Esophagus (tissue), 2 donors: ENCODE measurements at regions not wholly inside any gene's neighbourhood (a gene's known extent, or its start where the extent isn't known, plus 50 kb on each side); places are given as distances from the start of the nearest gene placed in this dataset.

Source experiments
- H3K27ac ChIP-seq, 2 donors: one replicate each; pipeline ENCODE4 v1.5.1; 2013; ENCODE audit warnings: low read depth in 2 of 2, mild to moderate bottlenecking in 2 of 2, inconsistent platforms in 1 of 2, low read length in 1 of 2, moderate library complexity in 1 of 2
- H3K27me3 ChIP-seq, 2 donors: one replicate each; pipeline ENCODE4 v1.6.1; 2013; ENCODE audit warnings: low read length in 2 of 2, control low read depth in 1 of 2, mild to moderate bottlenecking in 1 of 2; ENCODE audit not compliant: insufficient read depth in 2 of 2, control insufficient read depth in 1 of 2
- H3K36me3 ChIP-seq, 2 donors: one replicate each; pipeline ENCODE4 v1.6.1; 2013; ENCODE audit warnings: low read length in 1 of 2; ENCODE audit not compliant: control insufficient read depth in 2 of 2, insufficient read depth in 2 of 2
- H3K4me1 ChIP-seq, 2 donors: one replicate each; pipeline ENCODE4 v1.6.1; 2013; ENCODE audit warnings: low read length in 1 of 2; ENCODE audit not compliant: control insufficient read depth in 2 of 2, insufficient read depth in 2 of 2
- H3K4me3 ChIP-seq, 2 donors: one replicate each; pipeline ENCODE4 v1.5.1; 2013; ENCODE audit warnings: low read length in 2 of 2, mild to moderate bottlenecking in 2 of 2, low read depth in 1 of 2, moderate library complexity in 1 of 2
- H3K9me3 ChIP-seq, 2 donors: one replicate each; pipeline ENCODE4 v1.6.1; 2013; ENCODE audit warnings: mild to moderate bottlenecking in 2 of 2, low read depth in 1 of 2, low read length in 1 of 2, moderate library complexity in 1 of 2; ENCODE audit not compliant: control insufficient read depth in 2 of 2, insufficient read depth in 1 of 2
- WGBS, 2 donors: extraction: QIAGEN DNeasy Blood & Tissue Kit; methylation state at CpG; one replicate each; pipeline ENCODE4 v1.1.7; 2013; 5-methylcytosine and 5-hydroxymethylcytosine counted together
- donor health status: healthy with polysubstance abuse.
- donor health status: Bipolar disorder and iron deficiency.

DNA sequence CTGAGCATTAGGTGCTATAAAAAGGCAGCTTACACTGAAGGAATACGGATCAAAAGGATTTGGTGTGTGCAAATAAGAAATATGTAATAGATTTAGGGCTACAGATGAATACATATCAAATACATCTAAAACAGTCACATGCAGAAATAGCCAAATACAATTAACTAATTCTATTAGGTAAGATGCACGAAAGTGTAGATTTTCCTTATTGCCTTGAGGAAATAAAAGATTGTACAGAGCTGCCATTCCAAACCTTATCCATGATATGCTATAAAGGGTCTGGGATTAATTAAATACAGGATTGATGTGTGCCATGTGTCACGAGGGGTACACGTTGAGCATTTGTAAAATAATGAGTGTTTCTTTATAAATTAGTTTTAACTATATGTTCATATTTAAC lies 107.0 kb upstream of the ELOVL6 start:
- Histone ChIP-seq H3K27ac (no peak overlapping the region), H3K4me1 (no peaks in the 10 kb centered on the region), H3K27me3 (no peaks in the 10 kb centered on the region), H3K9me3 (no peaks in the 10 kb centered on the region), H3K36me3 (no peaks in the 10 kb centered on the region), H3K4me3 (no peak overlapping the region)
- WGBS, 2 donors: 75 to 76% methylated on average over 4 of the region's 4 CpGs

DNA sequence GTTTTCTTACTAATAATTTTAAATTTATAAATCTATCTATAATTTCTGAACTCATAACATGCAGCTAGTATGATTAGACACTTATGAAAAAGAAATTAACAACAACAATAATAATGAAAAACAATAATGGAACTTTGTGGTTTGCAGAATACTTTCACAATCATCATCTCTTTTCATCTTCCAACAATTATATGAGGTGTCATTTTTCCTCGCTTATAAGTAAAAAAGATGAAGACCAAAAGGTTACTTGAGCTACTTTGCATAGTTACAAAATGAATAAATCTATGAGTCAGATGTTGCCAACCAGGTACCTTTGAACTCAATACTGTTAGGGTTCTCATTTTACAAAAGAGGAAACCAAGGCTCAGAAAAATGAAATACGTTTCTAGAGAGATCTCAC lies 98.5 kb upstream of the ELOVL6 start:
- H3K36me3 ChIP-seq: no peaks in the 10 kb centered on the region
- WGBS, 2 donors: 59 to 75% methylated on average over 2 of the region's 2 CpGs
- no peak overlapping the region for H3K27ac ChIP-seq
- no peaks in the 10 kb centered on the region for H3K9me3 ChIP-seq
- no peaks in the 10 kb centered on the region for H3K4me1 ChIP-seq
- H3K4me3 ChIP-seq: no peak overlapping the region
- H3K27me3 ChIP-seq: no peaks in the 10 kb centered on the region

DNA sequence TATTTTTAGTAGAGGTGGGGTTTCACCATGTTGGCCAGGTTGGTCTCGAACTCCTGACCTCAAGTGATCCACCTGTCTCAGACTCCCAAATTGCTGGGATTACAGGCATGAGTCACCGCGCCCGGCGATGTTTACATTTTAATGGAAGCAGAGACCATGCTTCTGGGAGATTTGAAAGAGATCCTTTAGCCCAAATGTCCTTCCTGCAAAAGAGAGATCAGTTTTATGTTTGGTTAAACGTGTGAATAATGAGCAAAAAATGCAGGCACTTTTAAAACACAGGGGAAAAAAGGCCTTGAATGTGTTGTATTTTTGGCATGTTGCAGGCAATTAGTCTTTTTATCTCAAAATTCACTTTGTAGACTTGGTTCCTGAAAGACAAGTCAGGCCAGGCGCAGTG lies 95.8 kb upstream of the ELOVL6 start:
- Histone ChIP-seq H3K36me3 (no peaks in the 10 kb centered on the region), H3K4me1 (no peaks in the 10 kb centered on the region), H3K9me3 (no peaks in the 10 kb centered on the region), H3K27me3 (no peaks in the 10 kb centered on the region), H3K4me3 (no peak overlapping the region), H3K27ac (no peak overlapping the region)
- 57 to 58% methylated on average over 7 of the region's 7 CpGs for WGBS, 2 donors

DNA sequence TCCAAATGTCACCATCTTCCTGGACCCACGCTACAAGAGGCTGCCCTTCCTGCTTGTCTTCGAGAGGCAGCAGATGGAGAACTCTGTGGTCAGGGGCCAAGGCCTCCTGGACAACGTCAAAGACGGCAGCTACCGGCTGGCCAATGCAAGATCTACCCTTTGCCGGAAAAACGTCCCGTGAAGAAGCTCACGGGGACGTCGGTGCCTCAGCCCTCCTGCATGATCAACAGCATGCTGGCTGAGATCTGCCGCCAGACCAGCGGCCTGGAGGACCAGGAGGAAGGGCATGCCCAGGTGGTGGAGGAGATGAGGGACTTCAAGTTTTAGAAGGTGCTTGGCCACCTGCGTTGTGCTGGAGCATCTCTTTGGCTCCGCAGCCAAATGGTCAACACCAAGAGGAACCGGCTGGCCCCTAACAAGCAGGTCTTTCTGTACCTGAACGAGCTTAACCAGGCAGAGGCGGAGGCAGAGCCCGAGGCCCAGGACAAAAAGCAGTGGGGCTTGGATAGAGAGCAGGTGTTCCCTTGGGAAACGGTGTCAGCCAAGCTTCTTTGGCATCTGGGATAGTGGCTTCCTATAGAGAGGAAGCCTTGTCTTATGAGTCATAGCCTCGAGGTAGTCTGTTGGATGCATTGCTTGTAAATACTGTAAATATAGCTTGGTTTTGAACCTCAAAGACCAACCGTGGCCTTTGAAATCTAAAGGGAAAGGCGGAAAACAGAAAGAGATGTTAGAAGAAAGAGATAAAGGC lies 94.8 kb upstream of the ELOVL6 start:
- Histone ChIP-seq H3K27me3 (no peaks in the 10 kb centered on the region), H3K4me3 (no peak overlapping the region), H3K27ac (no peak overlapping the region), H3K36me3 (no peaks in the 10 kb centered on the region), H3K9me3 (no peaks in the 10 kb centered on the region), H3K4me1 (no peaks in the 10 kb centered on the region)
- WGBS, 2 donors: 91 to 92% methylated on average over 23 of the region's 23 CpGs

DNA sequence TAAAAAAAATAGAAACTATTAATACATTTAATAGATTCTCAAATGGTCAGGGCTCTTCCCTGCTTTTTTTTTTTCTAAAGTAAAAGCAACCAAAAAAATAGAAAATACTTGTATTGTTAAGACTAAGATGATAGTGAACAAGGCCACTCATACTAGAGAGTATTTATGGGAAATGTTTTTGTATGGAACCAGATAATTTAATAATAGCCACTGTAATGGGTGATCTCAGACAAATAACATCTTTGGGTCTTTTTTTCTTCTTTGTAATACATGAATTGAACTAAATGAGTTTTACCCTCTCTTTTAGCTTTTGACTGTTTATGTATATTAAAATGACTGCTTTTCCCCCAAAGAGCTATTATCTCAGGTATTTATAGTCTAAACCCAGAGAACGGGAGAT lies 92.1 kb upstream of the ELOVL6 start:
- H3K9me3 ChIP-seq: no peaks in the 10 kb centered on the region
- H3K27me3 ChIP-seq: no peaks in the 10 kb centered on the region
- no peak overlapping the region for H3K4me3 ChIP-seq
- WGBS, 2 donors: 69 to 74% methylated on average over 1 of the region's 1 CpG
- H3K4me1 ChIP-seq: no peaks in the 10 kb centered on the region
- no peaks in the 10 kb centered on the region for H3K36me3 ChIP-seq
- no peak overlapping the region for H3K27ac ChIP-seq

DNA sequence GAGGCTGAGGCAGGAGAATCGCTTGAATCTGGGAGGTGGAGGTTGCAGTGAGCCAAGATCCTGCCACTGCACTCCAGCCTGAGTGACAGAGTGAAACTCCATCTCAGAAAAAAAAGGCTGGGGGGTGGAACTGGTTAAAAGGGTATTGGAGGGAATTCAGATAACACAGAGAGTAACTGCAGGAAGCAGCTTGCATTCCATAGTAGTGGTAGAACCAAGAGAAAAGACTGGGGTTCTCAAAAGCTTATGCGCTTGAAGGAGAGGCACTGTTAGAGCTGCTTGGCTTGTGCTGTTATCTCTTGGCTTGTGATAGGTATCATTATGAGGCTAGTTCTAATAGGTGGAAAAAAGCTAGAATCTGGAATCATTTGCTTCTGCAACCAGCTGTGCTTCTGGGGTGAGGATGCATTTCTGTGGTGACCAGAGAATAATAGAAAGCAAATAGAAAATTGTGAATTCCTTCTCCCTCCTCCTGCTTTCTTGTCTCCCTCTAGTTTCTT lies 91.2 kb upstream of the ELOVL6 start:
- Histone ChIP-seq H3K4me1 (no peaks in the 10 kb centered on the region), H3K4me3 (no peak overlapping the region), H3K27me3 (no peaks in the 10 kb centered on the region), H3K36me3 (no peaks in the 10 kb centered on the region), H3K9me3 (no peaks in the 10 kb centered on the region), H3K27ac (no peak overlapping the region)
- 90 to 94% methylated on average over 2 of the region's 2 CpGs for WGBS, 2 donors

DNA sequence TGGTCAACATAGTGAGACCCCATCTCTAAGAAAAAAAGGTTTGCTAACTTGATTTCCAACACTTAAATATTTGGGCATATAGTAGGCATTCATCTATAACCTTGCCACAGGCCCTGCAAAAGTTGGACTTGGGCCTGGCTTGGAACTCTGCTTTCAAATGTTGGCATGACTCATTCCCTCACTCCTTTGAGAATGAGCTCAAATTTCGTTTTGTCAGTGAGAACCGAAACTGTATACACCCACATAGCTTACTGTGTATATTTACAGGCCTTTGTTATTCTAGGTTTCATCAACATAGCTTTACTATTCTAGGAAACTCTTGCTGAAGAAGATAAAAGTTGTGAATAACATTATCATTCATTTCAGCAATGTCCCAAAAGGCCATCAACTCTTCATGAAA lies 88.7 kb upstream of the ELOVL6 start:
- Histone ChIP-seq H3K9me3 (no peaks in the 10 kb centered on the region), H3K4me1 (no peaks in the 10 kb centered on the region), H3K27me3 (no peaks in the 10 kb centered on the region), H3K4me3 (no peak overlapping the region), H3K27ac (peak overlapping the region; percentile 30 to 56), H3K36me3 (no peaks in the 10 kb centered on the region)
- 12 to 21% methylated on average over 2 of the region's 2 CpGs for WGBS, 2 donors

DNA sequence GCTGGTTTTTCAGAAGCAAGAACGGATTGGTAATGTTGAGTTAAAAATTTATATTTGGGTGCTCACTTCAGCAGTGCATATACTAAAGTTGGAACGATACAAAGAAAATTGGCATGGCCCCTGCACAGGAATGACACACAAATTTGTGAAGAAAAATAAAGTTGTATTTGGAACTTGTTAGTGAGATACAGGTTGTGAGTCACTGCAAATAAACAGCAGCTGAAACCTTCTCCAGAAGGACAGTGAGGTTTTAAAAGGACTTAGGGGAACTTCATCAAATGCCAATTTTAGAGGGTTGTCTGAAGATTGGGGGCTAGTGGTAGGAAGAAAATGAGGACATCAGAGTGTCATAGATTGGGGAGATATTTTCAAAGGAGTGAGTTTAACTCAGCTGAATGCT lies 79.7 kb upstream of the ELOVL6 start:
- 74 to 86% methylated on average over 2 of the region's 2 CpGs for WGBS, 2 donors
- no peaks in the 10 kb centered on the region for H3K4me1 ChIP-seq

DNA sequence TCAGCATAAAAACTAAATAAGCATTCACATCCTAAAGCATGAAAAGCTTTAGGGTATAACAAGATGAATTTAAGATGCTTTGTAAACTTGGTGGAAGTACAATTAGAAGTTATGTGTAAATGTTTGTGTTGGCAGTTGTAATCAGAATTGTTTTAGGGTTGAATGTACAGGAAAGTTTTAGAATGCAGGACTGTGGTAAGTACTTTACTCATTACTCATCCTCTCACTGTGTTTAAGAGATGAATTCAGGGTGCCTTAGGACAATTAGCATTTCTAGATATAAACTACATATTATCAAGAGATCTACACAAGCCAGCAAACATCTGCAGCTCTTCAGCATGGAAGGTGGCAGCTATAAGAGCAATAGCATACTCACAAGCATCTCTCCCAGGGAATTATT lies 77.5 kb upstream of the ELOVL6 start:
- H3K27me3 ChIP-seq: no peaks in the 10 kb centered on the region
- H3K27ac ChIP-seq: no peak overlapping the region
- no peaks in the 10 kb centered on the region for H3K36me3 ChIP-seq
- no peak overlapping the region for H3K4me3 ChIP-seq
- no peaks in the 10 kb centered on the region for H3K4me1 ChIP-seq
- no peaks in the 10 kb centered on the region for H3K9me3 ChIP-seq

More for the DNA sequence above, 79.7 kb upstream of the ELOVL6 start:
- Histone ChIP-seq H3K27ac (no peak overlapping the region), H3K36me3 (no peaks in the 10 kb centered on the region), H3K27me3 (no peaks in the 10 kb centered on the region), H3K9me3 (no peaks in the 10 kb centered on the region), H3K4me3 (no peak overlapping the region)

DNA sequence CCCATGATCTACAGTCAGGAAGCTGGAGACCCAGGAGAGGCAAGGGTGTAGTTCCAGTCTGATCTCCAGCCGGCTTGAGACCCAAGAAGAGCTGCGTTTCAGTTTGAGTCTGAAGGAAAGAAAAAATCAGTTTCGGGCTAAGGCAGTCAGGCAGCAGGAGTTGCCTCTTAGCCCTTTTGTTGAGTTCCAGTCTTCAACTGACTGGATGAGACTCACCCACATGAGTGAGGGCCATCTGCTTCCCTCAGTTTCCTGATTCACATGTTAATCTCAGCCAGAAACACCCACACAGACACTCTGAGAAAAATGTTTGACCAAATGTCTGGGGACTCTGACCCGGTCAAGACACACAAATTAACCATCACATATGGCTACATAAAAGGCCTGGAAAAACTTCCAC lies 73.6 kb upstream of the ELOVL6 start:
- Histone ChIP-seq H3K4me1 (no peaks in the 10 kb centered on the region), H3K27me3 (no peaks in the 10 kb centered on the region), H3K36me3 (no peaks in the 10 kb centered on the region), H3K9me3 (no peaks in the 10 kb centered on the region), H3K27ac (no peak overlapping the region), H3K4me3 (no peak overlapping the region)
- WGBS, 2 donors: 69 to 72% methylated on average over 4 of the region's 4 CpGs
